ENCODE measurements at regions not wholly inside any gene's neighbourhood (a gene's known extent, or its start where the extent isn't known, plus 50 kb on each side); places are given as distances from the start of the nearest gene placed in this dataset.

DNA sequence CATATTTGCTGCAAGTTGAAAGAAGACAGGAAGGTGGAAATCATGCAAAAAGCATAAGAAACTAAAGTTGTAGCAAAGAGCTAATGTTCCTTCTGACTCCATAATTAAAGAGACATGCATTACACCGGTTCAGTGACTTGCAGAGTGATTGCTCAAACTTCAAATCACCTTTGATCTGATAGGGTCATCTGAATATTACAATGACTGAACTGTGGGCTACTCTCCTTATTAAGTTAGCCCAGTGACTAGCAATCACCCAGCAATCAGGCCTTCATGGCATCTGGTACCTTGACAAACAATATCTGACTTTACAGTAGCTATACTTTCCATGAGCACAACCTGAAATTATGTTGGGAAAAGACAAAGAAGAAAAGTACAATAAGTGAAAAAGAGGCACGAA is 84.9 kb downstream of the NREP start:
- no peak overlapping the region for H2AFZ ChIP-seq (ENCODE audit: low read depth)
- no peak overlapping the region for H3K4me2 ChIP-seq
- DNase-seq, result no peak
- WGBS (ENCODE audit: low lambda C conversion rate), result 79% methylated on average over 2 of the region's 2 CpGs
- no peaks in the 10 kb centered on the region for H4K20me1 ChIP-seq (ENCODE audit: insufficient read depth)
- no peak overlapping the region for H3K9ac ChIP-seq
- no peaks in the 10 kb centered on the region for H3K27me3 ChIP-seq (ENCODE audit: insufficient read depth)
- no peak overlapping the region for H3K27ac ChIP-seq (ENCODE audit: low read depth in 2 of 2, low read length in 1 of 2)
- TF ChIP-seq, protein P1, sequence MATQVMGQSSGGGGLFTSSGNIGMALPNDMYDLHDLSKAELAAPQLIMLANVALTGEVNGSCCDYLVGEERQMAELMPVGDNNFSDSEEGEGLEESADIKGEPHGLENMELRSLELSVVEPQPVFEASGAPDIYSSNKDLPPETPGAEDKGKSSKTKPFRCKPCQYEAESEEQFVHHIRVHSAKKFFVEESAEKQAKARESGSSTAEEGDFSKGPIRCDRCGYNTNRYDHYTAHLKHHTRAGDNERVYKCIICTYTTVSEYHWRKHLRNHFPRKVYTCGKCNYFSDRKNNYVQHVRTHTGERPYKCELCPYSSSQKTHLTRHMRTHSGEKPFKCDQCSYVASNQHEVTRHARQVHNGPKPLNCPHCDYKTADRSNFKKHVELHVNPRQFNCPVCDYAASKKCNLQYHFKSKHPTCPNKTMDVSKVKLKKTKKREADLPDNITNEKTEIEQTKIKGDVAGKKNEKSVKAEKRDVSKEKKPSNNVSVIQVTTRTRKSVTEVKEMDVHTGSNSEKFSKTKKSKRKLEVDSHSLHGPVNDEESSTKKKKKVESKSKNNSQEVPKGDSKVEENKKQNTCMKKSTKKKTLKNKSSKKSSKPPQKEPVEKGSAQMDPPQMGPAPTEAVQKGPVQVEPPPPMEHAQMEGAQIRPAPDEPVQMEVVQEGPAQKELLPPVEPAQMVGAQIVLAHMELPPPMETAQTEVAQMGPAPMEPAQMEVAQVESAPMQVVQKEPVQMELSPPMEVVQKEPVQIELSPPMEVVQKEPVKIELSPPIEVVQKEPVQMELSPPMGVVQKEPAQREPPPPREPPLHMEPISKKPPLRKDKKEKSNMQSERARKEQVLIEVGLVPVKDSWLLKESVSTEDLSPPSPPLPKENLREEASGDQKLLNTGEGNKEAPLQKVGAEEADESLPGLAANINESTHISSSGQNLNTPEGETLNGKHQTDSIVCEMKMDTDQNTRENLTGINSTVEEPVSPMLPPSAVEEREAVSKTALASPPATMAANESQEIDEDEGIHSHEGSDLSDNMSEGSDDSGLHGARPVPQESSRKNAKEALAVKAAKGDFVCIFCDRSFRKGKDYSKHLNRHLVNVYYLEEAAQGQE (IDR thresholded peaks at IDR 0.05; ENCODE audit: low read depth, low read length), result no peak
- TF ChIP-seq YY1 (IDR thresholded peaks at IDR 0.05; ENCODE audit: low read depth) (no peak), ELF1 (IDR thresholded peaks at IDR 0.05) (no peak), RCOR1 (IDR thresholded peaks at IDR 0.05; ENCODE audit: low read length) (no peak), FOXM1 (IDR thresholded peaks at IDR 0.05; ENCODE audit: low read depth) (no peak), SMC3 (IDR thresholded peaks at IDR 0.05; ENCODE audit: low read depth, low read length) (no peak), MXI1 (IDR thresholded peaks at IDR 0.05; ENCODE audit: low read depth, low read length) (no peak), NRF1 (IDR thresholded peaks at IDR 0.05; ENCODE audit: low read depth, low read length) (no peak), ZBTB33 (IDR thresholded peaks at IDR 0.05; ENCODE audit: borderline replicate concordance, low read depth) (no peak), RXRA (IDR thresholded peaks at IDR 0.05; ENCODE audit: borderline replicate concordance, low read depth) (no peak)
- TF ChIP-seq, protein P2, sequence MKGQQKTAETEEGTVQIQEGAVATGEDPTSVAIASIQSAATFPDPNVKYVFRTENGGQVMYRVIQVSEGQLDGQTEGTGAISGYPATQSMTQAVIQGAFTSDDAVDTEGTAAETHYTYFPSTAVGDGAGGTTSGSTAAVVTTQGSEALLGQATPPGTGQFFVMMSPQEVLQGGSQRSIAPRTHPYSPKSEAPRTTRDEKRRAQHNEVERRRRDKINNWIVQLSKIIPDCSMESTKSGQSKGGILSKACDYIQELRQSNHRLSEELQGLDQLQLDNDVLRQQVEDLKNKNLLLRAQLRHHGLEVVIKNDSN (IDR thresholded peaks at IDR 0.05; ENCODE audit: borderline replicate concordance, low read depth), result no peak
- ChIA-PET CTCF (interaction anchor here (0.8 to 1.2 kb wide), 3 partner anchors 72 to 140 kb away, joined by 3 to 4 read pairs (median 3); no protein-coding TSS in a partner anchor), POLR2A (no interaction called here)
- H3K36me3 ChIP-seq (replicated peaks in 1 of 2; ENCODE audit: control insufficient read depth in 1 of 2, insufficient read depth in 2 of 2, low read length in 1 of 2), result no peaks in the 10 kb centered on the region
- H3K79me2 ChIP-seq (ENCODE audit: insufficient read depth), result no peaks in the 10 kb centered on the region
- no peak overlapping the region for H3K4me3 ChIP-seq (ENCODE audit: low read depth in 2 of 2, low read length in 1 of 2)
- no peaks in the 10 kb centered on the region for H3K9me3 ChIP-seq
- H3K9me2 ChIP-seq, result no peaks in the 10 kb centered on the region
- H3K4me1 ChIP-seq (ENCODE audit: control insufficient read depth in 1 of 2, insufficient read depth in 2 of 2, low read depth in 1 of 2, low read length in 1 of 2), result peaks cover 5 to 12% of the 10 kb centered on the region in 2 experiments; a peak in 2 of 4 replicates
- H3F3A ChIP-seq (replicated peaks; ENCODE audit: insufficient read depth), result peaks cover 4% of the 10 kb centered on the region
